ENCODE measurements at regions not wholly inside any gene's neighbourhood (a gene's known extent, or its start where the extent isn't known, plus 50 kb on each side); places are given as distances from the start of the nearest gene placed in this dataset.
"Not testable (repeated sequence)": the region's sequence is repeated elsewhere in the genome, so short reads cannot be mapped to it uniquely, and the experiment has no call there.

DNA sequence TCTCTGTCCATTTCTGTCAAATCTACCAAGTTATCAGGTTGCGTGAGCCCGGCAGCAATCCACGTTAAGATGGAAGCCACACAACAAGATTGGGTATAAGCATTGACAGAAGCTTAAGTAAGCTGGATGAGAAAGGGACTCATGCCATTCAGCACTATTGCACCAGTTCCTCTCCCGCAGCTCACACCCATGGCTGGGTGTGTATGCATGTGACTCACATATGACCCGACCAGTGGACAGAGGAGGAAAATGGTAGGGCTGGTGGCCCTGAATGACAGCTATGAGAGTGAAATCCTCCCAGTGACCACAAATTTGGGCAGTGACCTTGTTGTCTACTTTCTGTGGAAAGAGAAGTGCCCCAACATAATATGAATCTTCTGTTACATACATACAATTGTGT is 113.5 kb downstream of the OTOR start:
- H3K27me3 Mint-ChIP-seq (ENCODE audit: unreplicated experiment): peaks cover 4% of the 10 kb centered on the region

DNA sequence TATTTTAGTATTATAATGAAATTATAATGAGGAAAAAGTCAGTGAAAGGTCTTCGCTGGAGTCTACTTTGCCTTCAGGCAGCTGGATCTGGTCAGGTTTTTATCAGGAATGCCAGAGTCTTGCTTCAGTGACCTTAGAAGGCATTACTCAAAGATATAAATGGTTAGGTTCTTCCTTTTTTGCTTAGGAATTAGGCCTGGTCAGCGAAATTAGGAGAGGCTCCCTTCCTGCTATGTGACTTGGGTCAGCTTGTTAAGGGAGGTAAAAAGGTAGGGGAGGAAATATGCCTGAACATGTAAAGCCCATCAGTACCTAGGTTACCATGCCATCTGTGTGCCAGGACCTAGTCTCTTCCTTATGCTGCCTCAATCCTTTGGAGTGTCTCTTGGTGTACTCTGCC is 115.1 kb downstream of the OTOR start:
- H3K27ac Mint-ChIP-seq (ENCODE audit: unreplicated experiment): no peak overlapping the region
- no peak overlapping the region for H3K4me3 Mint-ChIP-seq (ENCODE audit: unreplicated experiment)
- peaks cover 4% of the 10 kb centered on the region for H3K27me3 Mint-ChIP-seq (ENCODE audit: unreplicated experiment)
- TF ChIP-seq, protein P1, sequence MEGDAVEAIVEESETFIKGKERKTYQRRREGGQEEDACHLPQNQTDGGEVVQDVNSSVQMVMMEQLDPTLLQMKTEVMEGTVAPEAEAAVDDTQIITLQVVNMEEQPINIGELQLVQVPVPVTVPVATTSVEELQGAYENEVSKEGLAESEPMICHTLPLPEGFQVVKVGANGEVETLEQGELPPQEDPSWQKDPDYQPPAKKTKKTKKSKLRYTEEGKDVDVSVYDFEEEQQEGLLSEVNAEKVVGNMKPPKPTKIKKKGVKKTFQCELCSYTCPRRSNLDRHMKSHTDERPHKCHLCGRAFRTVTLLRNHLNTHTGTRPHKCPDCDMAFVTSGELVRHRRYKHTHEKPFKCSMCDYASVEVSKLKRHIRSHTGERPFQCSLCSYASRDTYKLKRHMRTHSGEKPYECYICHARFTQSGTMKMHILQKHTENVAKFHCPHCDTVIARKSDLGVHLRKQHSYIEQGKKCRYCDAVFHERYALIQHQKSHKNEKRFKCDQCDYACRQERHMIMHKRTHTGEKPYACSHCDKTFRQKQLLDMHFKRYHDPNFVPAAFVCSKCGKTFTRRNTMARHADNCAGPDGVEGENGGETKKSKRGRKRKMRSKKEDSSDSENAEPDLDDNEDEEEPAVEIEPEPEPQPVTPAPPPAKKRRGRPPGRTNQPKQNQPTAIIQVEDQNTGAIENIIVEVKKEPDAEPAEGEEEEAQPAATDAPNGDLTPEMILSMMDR (IDR thresholded peaks at IDR 0.05; ENCODE audit: partially characterized antibody, unreplicated experiment): no peak
- H3K4me1 Mint-ChIP-seq (ENCODE audit: low read depth, unreplicated experiment): no peaks in the 10 kb centered on the region
- no peaks in the 10 kb centered on the region for H3K36me3 Mint-ChIP-seq (ENCODE audit: unreplicated experiment)
- no peaks in the 10 kb centered on the region for H3K9me3 Mint-ChIP-seq (ENCODE audit: unreplicated experiment)
- no peak for DNase-seq

More for the DNA sequence above, 113.5 kb downstream of the OTOR start:
- Mint-ChIP-seq H3K9me3 (ENCODE audit: unreplicated experiment) (no peaks in the 10 kb centered on the region), H3K4me1 (ENCODE audit: low read depth, unreplicated experiment) (no peaks in the 10 kb centered on the region), H3K4me3 (ENCODE audit: unreplicated experiment) (no peak overlapping the region), H3K36me3 (ENCODE audit: unreplicated experiment) (no peaks in the 10 kb centered on the region), H3K27ac (ENCODE audit: unreplicated experiment) (no peak overlapping the region)
- TF ChIP-seq, protein P1 (IDR thresholded peaks at IDR 0.05; ENCODE audit: partially characterized antibody, unreplicated experiment): no peak
- DNase-seq: no peak

DNA sequence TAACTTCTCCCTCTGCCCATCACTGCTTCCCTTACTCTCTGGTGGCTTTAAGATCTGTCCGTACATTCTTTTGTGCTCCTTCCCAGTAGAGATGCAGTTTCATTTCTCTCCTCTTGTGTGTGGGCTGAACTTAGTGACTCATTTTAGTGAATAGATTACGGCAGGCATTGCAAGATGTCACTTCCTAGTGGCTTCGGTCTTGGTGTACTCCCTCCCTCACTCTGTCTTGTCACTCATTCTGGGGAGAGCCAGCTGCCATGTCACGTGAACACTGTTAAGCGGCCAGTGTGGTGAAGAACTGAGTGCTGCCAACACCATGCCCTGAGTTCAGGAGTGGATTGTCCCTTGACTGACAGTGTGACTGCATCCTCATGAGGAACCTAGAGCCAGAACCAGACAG is 115.9 kb downstream of the OTOR start:
- Mint-ChIP-seq H3K4me3 (ENCODE audit: unreplicated experiment) (no peak overlapping the region), H3K27ac (ENCODE audit: unreplicated experiment) (no peak overlapping the region), H3K4me1 (ENCODE audit: low read depth, unreplicated experiment) (no peaks in the 10 kb centered on the region), H3K27me3 (ENCODE audit: unreplicated experiment) (peaks cover 4% of the 10 kb centered on the region), H3K36me3 (ENCODE audit: unreplicated experiment) (no peaks in the 10 kb centered on the region), H3K9me3 (ENCODE audit: unreplicated experiment) (no peaks in the 10 kb centered on the region)
- TF ChIP-seq, protein P1 (IDR thresholded peaks at IDR 0.05; ENCODE audit: partially characterized antibody, unreplicated experiment): no peak
- no peak for DNase-seq

DNA sequence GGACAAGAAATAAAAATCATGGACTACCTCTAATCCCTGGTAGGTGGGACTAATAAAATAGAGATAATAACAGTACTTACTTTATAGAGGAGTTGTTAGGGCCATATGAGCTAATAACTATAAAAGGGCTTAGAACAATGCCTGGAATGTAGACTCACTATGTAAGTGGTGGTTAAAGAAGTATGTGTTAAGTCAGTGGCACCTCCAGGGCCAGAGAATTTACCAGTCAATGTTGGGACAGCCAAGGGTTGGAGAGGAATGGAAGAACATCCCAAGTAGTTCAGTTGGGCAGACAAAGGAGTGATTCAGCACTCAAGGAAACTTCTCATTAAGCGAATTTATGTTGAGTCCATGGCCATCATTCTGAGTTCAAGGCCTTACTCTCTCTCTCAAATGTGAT is 116.8 kb downstream of the OTOR start:
- no peaks in the 10 kb centered on the region for H3K36me3 Mint-ChIP-seq (ENCODE audit: unreplicated experiment)
- no peaks in the 10 kb centered on the region for H3K9me3 Mint-ChIP-seq (ENCODE audit: unreplicated experiment)
- H3K27me3 Mint-ChIP-seq (ENCODE audit: unreplicated experiment): peaks cover 4% of the 10 kb centered on the region
- H3K4me1 Mint-ChIP-seq (ENCODE audit: low read depth, unreplicated experiment): no peaks in the 10 kb centered on the region
- no peak overlapping the region for H3K27ac Mint-ChIP-seq (ENCODE audit: unreplicated experiment)
- no peak overlapping the region for H3K4me3 Mint-ChIP-seq (ENCODE audit: unreplicated experiment)
- DNase-seq: no peak
- TF ChIP-seq, protein P1 (IDR thresholded peaks at IDR 0.05; ENCODE audit: partially characterized antibody, unreplicated experiment): no peak

DNA sequence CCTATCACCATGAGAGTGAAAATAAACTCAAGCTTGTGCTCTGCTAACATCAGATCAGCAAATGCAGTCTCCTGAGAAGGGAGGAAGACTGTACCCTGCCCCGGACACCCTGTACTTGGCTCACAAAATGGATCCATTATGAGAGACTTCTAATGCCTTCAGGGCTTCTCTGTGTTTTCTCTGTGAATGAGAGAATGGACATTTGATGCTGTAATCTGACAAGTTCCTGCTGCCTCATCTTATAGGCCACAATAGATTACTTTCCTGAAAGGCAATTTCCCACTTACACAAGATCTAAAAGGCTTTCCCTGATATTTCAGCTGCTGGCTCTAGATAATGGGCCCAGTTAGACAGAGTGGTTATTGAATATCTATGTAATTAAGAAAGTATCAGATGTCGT is 117.2 kb downstream of the OTOR start:
- no peaks in the 10 kb centered on the region for H3K4me1 Mint-ChIP-seq (ENCODE audit: low read depth, unreplicated experiment)
- H3K9me3 Mint-ChIP-seq (ENCODE audit: unreplicated experiment): no peaks in the 10 kb centered on the region
- no peaks in the 10 kb centered on the region for H3K36me3 Mint-ChIP-seq (ENCODE audit: unreplicated experiment)
- H3K4me3 Mint-ChIP-seq (ENCODE audit: unreplicated experiment): no peak overlapping the region
- H3K27me3 Mint-ChIP-seq (ENCODE audit: unreplicated experiment): peaks cover 4% of the 10 kb centered on the region
- TF ChIP-seq, protein P1 (IDR thresholded peaks at IDR 0.05; ENCODE audit: partially characterized antibody, unreplicated experiment): no peak
- H3K27ac Mint-ChIP-seq (ENCODE audit: unreplicated experiment): no peak overlapping the region
- no peak for DNase-seq

DNA sequence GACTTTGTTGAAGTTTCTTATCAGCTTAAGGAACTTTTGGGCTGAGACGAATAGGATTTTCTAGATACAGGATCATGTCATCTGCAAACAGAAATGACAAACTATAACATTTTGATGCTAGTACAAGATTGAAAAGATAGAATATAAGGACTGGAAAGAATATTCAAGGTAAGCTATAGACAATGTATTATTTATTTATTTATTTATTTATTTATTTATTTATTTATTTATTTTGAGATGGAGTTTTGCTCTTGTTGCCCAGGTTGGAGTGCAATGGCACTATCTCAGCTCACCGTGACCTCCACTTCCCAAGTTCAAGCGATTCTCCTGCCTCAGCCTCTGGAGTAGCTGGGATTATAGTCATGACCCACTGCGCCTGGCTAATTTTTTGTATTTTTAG is 125.0 kb downstream of the OTOR start:
- H3K36me3 Mint-ChIP-seq (ENCODE audit: unreplicated experiment); H3K4me3 Mint-ChIP-seq (ENCODE audit: unreplicated experiment); H3K27ac Mint-ChIP-seq (ENCODE audit: unreplicated experiment); DNase-seq; H3K27me3 Mint-ChIP-seq (ENCODE audit: unreplicated experiment); H3K4me1 Mint-ChIP-seq (ENCODE audit: low read depth, unreplicated experiment); H3K9me3 Mint-ChIP-seq (ENCODE audit: unreplicated experiment): not testable (repeated sequence)
